ENCODE measurements at regions not wholly inside any gene's neighbourhood (a gene's known extent, or its start where the extent isn't known, plus 50 kb on each side); places are given as distances from the start of the nearest gene placed in this dataset.
"Not testable (repeated sequence)": the region's sequence is repeated elsewhere in the genome, so short reads cannot be mapped to it uniquely, and the experiment has no call there.

GRCh38 chr5:138647794-138648410 lies 72.7 kb upstream of the HSPA9 start:
- DNase-seq (ENCODE audit: low read depth): no peak

GRCh38 chr5:138647261-138647788 lies 72.1 kb upstream of the HSPA9 start:
- DNase-seq (ENCODE audit: low read depth): no peak

- DNase-seq (ENCODE audit: low read depth): no peak
These were observed 71.5 kb upstream of the HSPA9 start for GRCh38 chr5:138646671-138647070.

GRCh38 chr5:138645778-138646575 lies 70.8 kb upstream of the HSPA9 start:
- DNase-seq (ENCODE audit: low read depth): no peak

- DNase-seq (ENCODE audit: low read depth): no peak
These were observed 68.0 kb upstream of the HSPA9 start for GRCh38 chr5:138643040-138643791.

- peak; percentile 72 for DNase-seq (ENCODE audit: low read depth)
These were observed 66.5 kb upstream of the HSPA9 start for GRCh38 chr5:138641547-138642298.

- no peak for DNase-seq (ENCODE audit: low read depth)
These were observed 65.5 kb upstream of the HSPA9 start for GRCh38 chr5:138640646-138641254.

- no peak for DNase-seq (ENCODE audit: low read depth)
These were observed 64.9 kb upstream of the HSPA9 start for GRCh38 chr5:138640138-138640537.

- no peak for DNase-seq (ENCODE audit: low read depth)
These were observed 64.1 kb upstream of the HSPA9 start for GRCh38 chr5:138639326-138639725.

- no peak for DNase-seq (ENCODE audit: low read depth)
These were observed 62.1 kb upstream of the HSPA9 start for GRCh38 chr5:138637256-138637655.

- DNase-seq (ENCODE audit: low read depth): no peak
These were observed 61.3 kb upstream of the HSPA9 start for GRCh38 chr5:138636398-138636944.

GRCh38 chr5:138635708-138636107 lies 60.5 kb upstream of the HSPA9 start:
- no peak for DNase-seq (ENCODE audit: low read depth)

GRCh38 chr5:138635265-138635664 lies 60.1 kb upstream of the HSPA9 start:
- DNase-seq (ENCODE audit: low read depth): no peak

- not testable (repeated sequence) for DNase-seq (ENCODE audit: low read depth)
These were observed 59.6 kb upstream of the HSPA9 start for GRCh38 chr5:138634804-138635203.

GRCh38 chr5:138632900-138633489 lies 57.8 kb upstream of the HSPA9 start:
- peak; percentile 89 for DNase-seq (ENCODE audit: low read depth)

GRCh38 chr5:138631096-138631928 lies 56.1 kb upstream of the HSPA9 start:
- no peak for DNase-seq (ENCODE audit: low read depth)

- no peak for DNase-seq (ENCODE audit: low read depth)
These were observed 54.2 kb upstream of the HSPA9 start for GRCh38 chr5:138629392-138629791.

- no peak for DNase-seq (ENCODE audit: low read depth)
These were observed 51.2 kb upstream of the HSPA9 start for GRCh38 chr5:138626333-138626944.

GRCh38 chr5:138625134-138625533 lies 49.9 kb upstream of the HSPA9 start:
- no peak for DNase-seq (ENCODE audit: low read depth)

Data from Daoy (cell line).